Activated T-cell treated with anti-CD3 and anti-CD28 coated beads, Interleukin-2, amount 50 U/mL, for 24 hours (primary cell): ENCODE measurements at regions not wholly inside any gene's neighbourhood (a gene's known extent, or its start where the extent isn't known, plus 50 kb on each side); places are given as distances from the start of the nearest gene placed in this dataset.
"Not testable (repeated sequence)": the region's sequence is repeated elsewhere in the genome, so short reads cannot be mapped to it uniquely, and the experiment has no call there.

Experiments
- DNase-seq: peaks from one replicate; pipeline ENCODE4 v3.0.0-alpha.2; 2020
- H3K27ac Mint-ChIP-seq: 2 replicates; pipeline ENCODE4 v1.8.0; 2020; ENCODE audit warnings: mild to moderate bottlenecking, mixed read lengths
- H3K27me3 Mint-ChIP-seq: 2 replicates; pipeline ENCODE4 v1.8.0; 2020; ENCODE audit warnings: mixed read lengths
- H3K36me3 Mint-ChIP-seq: 2 replicates; pipeline ENCODE4 v1.8.0; 2020; ENCODE audit warnings: low read depth, mixed read lengths
- H3K4me1 Mint-ChIP-seq: 2 replicates; pipeline ENCODE4 v1.8.0; 2020; ENCODE audit warnings: low read depth, mixed read lengths
- H3K4me3 Mint-ChIP-seq: 2 replicates; pipeline ENCODE4 v1.8.0; 2020; ENCODE audit warnings: mild to moderate bottlenecking, moderate library complexity, mixed read lengths
- H3K9me3 Mint-ChIP-seq: 2 replicates; pipeline ENCODE4 v1.8.0; 2020; ENCODE audit warnings: mixed read lengths

DNA sequence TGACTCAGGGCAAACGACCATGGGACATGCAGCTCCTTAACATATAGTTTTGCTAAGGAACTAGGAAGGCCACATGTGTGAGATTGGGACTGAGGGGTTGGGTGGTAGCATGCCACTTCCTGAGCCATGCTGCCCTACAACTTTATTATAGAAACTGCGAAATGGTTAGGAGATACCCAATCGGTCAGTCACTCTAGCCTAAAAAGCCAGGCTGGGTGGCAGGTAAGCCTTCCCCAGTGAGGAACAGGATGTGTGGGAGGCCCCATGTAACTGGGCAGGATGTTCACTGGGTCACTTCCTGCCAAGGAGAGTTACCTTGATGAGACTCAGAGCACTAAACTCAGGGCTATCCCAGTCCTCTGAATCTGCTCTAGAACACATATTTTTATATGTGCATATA lies 123.5 kb downstream of the MAP3K7 start:
- Mint-ChIP-seq H3K36me3 (no peaks in the 10 kb centered on the region), H3K27me3 (no peaks in the 10 kb centered on the region), H3K9me3 (no peaks in the 10 kb centered on the region), H3K4me3 (peak overlapping the region; percentile 16), H3K4me1 (peaks cover 97% of the 10 kb centered on the region), H3K27ac (peak overlapping the region; percentile 91)
- DNase-seq: peak; percentile 56

DNA sequence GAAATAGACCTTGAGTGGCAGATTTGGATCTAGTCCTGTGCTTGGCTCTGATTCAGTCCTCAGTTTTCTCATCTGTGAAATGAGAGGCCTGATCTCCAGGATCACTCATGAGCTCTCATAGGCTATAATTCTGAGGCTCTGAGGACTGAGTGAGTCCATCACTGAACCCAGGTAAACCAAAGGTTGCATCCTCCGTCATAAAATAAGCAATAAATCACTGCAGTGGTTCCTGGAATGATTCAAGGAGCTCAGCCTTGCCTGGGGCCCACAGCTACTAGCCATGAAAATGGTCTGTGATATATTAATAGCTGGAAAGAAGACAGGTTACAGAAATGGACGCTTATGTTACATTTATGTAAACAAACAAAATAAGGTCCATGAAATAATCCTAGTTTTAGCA lies 124.8 kb downstream of the MAP3K7 start:
- no peaks in the 10 kb centered on the region for H3K27me3 Mint-ChIP-seq
- peaks cover 98% of the 10 kb centered on the region for H3K4me1 Mint-ChIP-seq
- H3K36me3 Mint-ChIP-seq: peaks cover 4% of the 10 kb centered on the region
- DNase-seq: no peak
- peak overlapping the region; percentile 38 for H3K27ac Mint-ChIP-seq
- peaks cover 7% of the 10 kb centered on the region for H3K9me3 Mint-ChIP-seq
- no peak overlapping the region for H3K4me3 Mint-ChIP-seq

DNA sequence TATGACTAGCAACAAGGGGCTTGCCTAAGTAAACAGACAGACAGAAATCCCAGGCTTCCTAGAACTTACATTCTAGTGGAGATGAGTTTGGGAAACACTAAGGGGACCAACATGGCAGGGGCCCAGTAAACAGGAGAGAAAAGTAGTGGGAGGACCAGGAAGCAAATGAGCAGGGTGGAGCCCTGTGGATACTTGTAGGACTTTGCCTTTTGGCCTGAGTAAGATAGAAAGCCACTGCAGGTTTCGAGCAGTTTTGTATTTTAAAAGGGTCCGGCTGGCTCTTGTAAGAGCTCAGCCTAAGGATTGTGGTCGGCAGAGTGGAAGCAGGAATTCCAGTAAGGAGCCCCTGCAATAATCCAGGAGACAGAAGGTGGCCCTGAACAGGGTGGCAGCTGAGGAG lies 125.5 kb downstream of the MAP3K7 start:
- Mint-ChIP-seq H3K9me3 (peaks cover 7% of the 10 kb centered on the region), H3K4me1 (peaks cover 98% of the 10 kb centered on the region), H3K4me3 (no peak overlapping the region), H3K27ac (peak overlapping the region; percentile 83), H3K36me3 (peaks cover 4% of the 10 kb centered on the region), H3K27me3 (no peaks in the 10 kb centered on the region)
- DNase-seq: no peak

DNA sequence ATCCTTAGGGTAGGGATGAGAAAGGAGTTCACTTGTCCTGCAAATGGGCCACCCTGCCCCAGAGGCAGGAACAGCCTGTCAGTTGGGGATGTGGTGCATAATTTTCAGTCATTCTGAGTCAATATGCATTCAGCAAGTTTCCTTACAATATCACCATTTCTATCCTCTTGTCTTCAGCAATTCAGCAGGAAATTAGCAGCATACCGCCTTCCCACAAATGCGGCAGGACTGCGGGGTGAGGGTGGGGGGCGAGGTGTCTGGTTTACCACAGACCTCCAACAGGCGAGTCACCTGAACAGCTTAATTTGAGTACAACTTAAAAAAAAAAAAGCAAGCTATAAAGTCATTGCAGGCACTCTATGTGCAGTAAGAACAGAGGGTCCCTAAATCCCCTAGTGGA lies 126.8 kb downstream of the MAP3K7 start:
- Mint-ChIP-seq H3K36me3 (peaks cover 4% of the 10 kb centered on the region), H3K27ac (peak overlapping the region; percentile 99), H3K9me3 (peaks cover 7% of the 10 kb centered on the region), H3K4me3 (peak overlapping the region; percentile 23), H3K27me3 (no peaks in the 10 kb centered on the region), H3K4me1 (peaks cover 99% of the 10 kb centered on the region)
- DNase-seq: peak; percentile 61

DNA sequence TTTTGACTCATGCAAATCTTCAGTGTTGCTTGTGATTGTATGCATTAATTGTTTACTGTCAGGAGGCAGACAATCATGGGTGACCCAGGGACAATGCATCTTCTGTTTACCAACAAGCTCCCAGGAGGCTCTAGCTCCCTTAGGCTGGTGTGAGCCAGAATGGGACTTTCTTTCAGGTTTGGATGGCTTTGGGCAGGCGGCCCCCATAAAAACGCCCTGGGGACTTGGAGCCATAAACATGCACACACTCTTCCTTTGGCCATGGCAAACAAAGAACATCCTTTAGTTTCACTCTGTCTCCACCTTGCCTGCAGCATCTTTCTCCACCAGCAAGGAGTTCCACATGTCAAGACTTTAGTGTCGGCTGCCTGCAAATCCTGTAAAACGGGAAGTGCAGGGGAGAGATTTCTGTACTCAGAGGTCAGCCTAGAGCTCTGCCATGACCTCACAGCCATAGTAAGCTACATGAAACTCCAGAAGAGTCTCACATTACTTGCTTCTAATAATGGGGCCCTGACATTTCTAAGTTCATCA lies 127.6 kb downstream of the MAP3K7 start:
- H3K4me1 Mint-ChIP-seq: peaks cover 99% of the 10 kb centered on the region
- H3K27ac Mint-ChIP-seq: peak overlapping the region; percentile 99
- H3K4me3 Mint-ChIP-seq: peak overlapping the region; percentile 63
- H3K9me3 Mint-ChIP-seq: peaks cover 10% of the 10 kb centered on the region
- no peaks in the 10 kb centered on the region for H3K27me3 Mint-ChIP-seq
- no peak for DNase-seq
- H3K36me3 Mint-ChIP-seq: peaks cover 4% of the 10 kb centered on the region

DNA sequence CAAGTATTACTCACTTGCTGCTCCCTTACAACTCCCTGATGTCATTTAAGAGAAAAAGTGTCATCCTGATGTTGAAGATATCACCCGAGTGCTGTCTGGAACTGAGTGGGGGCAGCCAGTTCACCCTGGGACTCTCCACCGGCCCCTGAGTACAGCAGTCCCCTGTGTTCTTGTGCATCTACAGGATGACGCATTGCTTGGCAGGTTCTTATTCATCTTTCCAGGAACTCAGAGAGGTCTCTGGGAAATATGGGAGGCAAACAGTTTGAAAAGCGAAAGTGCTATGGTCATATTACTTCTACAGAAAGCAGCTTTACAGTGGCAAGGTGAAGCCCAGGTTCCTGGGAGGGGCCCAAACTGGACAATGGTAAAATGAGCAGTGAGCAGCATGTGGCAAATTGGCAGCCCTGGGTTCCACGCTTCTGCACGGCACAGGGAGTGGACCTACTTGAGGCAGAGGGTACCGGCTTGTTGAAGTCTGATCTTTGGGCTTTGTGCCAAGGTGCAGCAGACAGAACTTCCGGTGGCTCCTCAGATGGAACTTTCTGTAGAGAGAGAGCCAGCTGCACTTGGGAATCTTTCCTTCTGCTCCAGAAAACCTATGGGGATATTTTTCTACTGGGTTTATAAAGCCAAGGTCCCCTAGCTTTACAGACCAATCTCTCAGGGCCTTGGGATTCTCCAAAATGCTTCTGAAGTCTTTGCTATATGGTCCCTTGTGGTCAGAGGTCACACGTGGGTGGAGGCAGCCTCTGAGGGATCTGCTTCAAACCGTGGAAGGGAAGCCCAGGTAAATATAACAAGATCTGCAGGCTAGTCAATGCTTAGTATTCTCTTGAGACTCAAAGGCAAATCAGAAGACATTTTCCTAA lies 128.3 kb downstream of the MAP3K7 start:
- Mint-ChIP-seq H3K36me3 (peaks cover 4% of the 10 kb centered on the region), H3K27me3 (no peaks in the 10 kb centered on the region), H3K27ac (peak overlapping the region; percentile 99), H3K4me3 (peak overlapping the region; percentile 63), H3K9me3 (peaks cover 10% of the 10 kb centered on the region), H3K4me1 (peaks cover 93% of the 10 kb centered on the region)
- peak; percentile 81 for DNase-seq

DNA sequence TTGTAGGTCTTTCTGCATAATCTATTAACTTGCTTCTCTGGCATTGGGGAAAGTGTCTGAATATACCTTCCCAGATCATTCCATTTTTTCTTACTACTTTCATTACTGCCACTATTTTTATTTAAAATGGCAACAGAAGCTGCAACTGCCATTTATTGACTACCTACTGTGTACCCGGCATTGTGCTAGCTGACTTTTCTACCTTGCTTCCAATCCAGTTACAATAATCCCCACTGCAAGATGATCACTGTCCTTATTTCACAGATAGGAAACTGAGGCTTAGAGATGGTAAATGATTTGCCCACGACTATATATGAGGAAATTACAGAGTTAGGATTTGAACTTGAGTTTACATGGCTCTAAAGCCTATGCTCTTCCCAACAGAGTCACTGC lies 129.0 kb downstream of the MAP3K7 start:
- peaks cover 4% of the 10 kb centered on the region for H3K36me3 Mint-ChIP-seq
- DNase-seq: no peak
- H3K9me3 Mint-ChIP-seq: peaks cover 10% of the 10 kb centered on the region
- no peaks in the 10 kb centered on the region for H3K27me3 Mint-ChIP-seq
- H3K4me3 Mint-ChIP-seq: peak overlapping the region; percentile 63
- H3K4me1 Mint-ChIP-seq: peaks cover 86% of the 10 kb centered on the region
- peak overlapping the region; percentile 99 for H3K27ac Mint-ChIP-seq

DNA sequence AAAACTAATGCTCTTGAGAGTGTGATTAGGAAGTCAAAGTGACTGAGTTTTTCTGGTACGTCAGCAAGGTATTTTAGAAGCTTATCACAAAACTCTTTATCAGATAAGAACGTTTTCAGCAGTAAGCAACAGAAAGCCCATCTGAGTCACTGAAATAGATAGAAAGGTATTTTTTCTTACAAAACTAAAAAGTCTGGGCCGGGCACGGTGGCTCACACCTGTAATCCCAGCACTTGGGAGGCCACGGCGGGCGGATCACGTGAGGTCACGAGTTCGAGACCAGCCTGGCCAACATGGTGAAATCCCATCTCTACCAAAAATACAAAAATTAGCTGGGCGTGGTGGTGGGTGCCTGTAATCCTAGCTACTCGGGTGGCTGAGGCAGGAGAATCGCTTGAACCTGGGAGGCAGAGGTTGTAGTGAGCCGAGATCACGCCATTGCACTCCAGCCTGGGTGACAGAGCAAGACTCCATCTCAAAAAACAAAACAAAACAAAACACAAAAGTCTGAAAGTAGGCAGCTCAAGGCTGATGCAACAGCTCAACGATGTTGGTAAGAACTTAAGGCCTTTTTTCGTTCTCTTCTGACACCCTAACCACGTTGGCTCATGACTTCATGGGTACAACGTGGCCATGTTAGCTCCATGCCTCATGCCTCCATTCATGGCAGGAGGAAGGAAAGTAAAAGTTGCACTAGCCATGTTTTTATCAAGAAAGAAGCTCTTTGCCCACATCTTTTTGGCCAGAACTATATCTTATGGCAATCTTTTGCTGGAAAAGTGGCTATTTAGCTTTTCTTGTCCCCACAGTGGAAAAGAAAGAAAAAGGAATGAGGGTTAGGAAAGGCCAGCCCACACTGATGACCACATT lies 129.6 kb downstream of the MAP3K7 start:
- H3K27ac Mint-ChIP-seq: peak overlapping the region; percentile 99
- H3K36me3 Mint-ChIP-seq, H3K27me3 Mint-ChIP-seq: not testable (repeated sequence)
- H3K9me3 Mint-ChIP-seq: peaks cover 10% of the 10 kb centered on the region
- peak overlapping the region; percentile 63 for H3K4me3 Mint-ChIP-seq
- DNase-seq: peak; percentile 52
- H3K4me1 Mint-ChIP-seq: peaks cover 80% of the 10 kb centered on the region

DNA sequence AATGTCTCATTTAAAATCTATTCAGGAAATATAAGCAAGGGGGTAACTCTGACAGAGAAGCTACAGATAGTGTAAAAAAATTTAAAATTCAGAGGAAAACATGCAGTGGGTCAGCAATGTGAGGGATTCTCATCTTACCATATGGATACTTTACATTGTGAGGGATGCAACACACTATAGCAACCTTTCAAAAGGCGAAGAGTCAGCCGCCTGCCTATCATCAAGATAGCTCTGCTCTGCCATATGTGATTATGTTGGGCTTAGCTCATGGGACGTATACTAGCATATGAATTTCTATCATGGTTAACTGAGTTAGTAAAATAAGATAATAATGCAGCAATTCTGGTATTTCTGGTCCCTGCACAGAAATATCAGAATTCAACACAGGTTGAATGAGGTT lies 130.9 kb downstream of the MAP3K7 start:
- no peak for DNase-seq
- Mint-ChIP-seq H3K4me3 (no peak overlapping the region), H3K36me3 (peaks cover 4% of the 10 kb centered on the region), H3K27ac (no peak overlapping the region), H3K27me3 (no peaks in the 10 kb centered on the region), H3K9me3 (peaks cover 10% of the 10 kb centered on the region), H3K4me1 (peaks cover 74% of the 10 kb centered on the region)

DNA sequence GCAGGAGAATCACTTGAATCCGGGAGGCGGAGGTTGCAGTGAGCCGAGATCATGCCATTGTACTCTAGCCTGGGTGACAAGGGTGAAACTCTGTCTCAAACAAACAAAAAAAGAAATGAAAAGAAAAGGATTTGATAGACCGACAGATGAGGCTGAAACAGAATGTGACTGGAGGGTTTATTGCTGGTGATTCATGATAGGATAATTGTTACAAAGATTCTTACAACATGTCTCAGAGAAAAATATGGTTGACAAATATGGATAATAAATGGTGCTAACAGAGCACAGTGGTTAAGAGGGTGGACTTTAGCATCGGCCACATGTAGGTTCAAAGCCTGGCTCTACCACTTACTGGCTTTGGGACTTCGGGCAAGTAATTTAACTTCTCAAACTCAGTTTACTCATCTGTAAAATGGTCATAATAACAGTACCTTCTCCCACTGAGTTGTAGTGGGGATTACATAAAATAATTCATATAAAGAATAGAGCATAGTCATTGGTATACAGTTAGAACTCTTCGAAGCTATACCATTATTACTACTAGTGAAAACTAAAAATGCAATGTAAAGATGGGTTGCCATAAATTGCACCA lies 131.9 kb downstream of the MAP3K7 start:
- peak overlapping the region; percentile 62 for H3K27ac Mint-ChIP-seq
- H3K9me3 Mint-ChIP-seq: peaks cover 10% of the 10 kb centered on the region
- peaks cover 4% of the 10 kb centered on the region for H3K36me3 Mint-ChIP-seq
- no peaks in the 10 kb centered on the region for H3K27me3 Mint-ChIP-seq
- H3K4me3 Mint-ChIP-seq: no peak overlapping the region
- H3K4me1 Mint-ChIP-seq: peaks cover 70% of the 10 kb centered on the region
- DNase-seq: no peak

DNA sequence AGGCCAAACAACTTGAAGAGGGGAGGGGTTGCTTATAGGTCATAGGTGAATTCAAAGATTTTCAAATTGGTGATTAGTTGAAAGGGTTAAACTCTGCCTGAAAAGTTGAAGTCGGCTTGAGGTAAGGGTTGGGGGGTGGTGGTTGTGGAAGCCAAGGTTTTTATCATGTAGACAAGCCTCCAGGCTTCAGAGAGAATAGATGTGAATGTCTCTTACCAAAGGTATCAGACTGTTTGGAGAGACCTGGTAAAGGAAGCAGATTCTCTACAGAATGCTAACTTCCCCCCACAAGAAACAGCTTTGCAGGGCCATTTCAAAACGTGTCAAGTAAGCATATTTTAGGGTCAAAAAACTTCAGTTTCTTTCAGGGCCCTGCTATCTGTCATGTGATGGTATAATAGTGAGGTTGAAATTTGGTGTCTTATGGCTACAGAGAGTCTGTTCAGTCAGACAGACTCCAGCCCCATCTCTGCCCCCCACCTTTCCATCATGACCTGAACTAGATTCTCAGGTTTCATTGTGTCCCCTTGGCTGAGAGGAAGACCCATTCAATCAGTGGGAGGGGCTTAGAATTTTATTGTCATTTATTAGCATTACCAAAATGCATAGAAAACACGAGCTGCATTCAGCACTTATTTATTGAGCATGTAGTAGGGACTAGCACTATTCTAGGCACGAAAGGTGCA lies 136.5 kb downstream of the MAP3K7 start:
- no peaks in the 10 kb centered on the region for H3K27me3 Mint-ChIP-seq
- no peak overlapping the region for H3K4me3 Mint-ChIP-seq
- peaks cover 48% of the 10 kb centered on the region for H3K4me1 Mint-ChIP-seq
- H3K36me3 Mint-ChIP-seq: no peaks in the 10 kb centered on the region
- no peak overlapping the region for H3K27ac Mint-ChIP-seq
- DNase-seq: no peak
- peaks cover 5% of the 10 kb centered on the region for H3K9me3 Mint-ChIP-seq

DNA sequence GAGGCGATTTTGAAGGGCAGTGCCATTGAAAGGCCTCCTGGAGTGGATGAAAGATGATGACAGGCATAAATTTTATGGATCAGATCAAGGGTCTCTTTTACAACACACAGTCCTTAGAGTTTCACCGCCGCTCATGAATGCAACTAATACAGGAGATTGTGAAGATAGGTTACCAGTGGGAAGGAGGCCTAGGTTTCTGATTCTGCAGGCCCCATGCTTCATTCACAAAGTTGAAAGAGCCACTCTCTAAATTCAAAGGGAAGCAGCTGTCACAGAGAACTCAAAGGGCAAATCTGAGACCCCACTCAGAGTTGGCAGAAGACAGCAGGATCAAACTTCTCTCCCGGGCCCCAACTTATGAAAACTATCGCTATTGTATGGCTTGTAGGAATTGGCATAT lies 137.6 kb downstream of the MAP3K7 start:
- DNase-seq: no peak
- H3K4me3 Mint-ChIP-seq: no peak overlapping the region
- H3K9me3 Mint-ChIP-seq: peaks cover 4% of the 10 kb centered on the region

DNA sequence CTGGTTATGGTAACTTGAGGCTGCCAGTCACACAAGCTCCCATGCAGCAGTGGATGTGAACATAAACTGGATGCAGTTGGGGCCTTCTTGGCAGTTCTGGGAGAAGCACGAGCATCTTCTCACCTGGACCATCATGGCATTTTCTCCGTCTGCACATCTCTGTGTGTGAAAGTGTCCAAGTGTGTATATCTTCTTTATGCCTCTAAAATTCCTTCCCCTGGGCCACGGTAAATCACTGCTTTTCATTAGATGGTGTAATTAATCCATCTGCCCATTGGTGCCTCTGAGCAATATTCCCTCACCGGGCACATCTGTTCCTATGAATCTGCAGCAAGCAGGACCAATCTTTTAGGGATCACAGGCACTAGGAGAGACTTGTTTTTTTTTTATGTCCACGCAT lies 138.0 kb downstream of the MAP3K7 start:
- peaks cover 4% of the 10 kb centered on the region for H3K9me3 Mint-ChIP-seq
- no peak overlapping the region for H3K4me3 Mint-ChIP-seq
- H3K27ac Mint-ChIP-seq: no peak overlapping the region
- H3K27me3 Mint-ChIP-seq: no peaks in the 10 kb centered on the region
- DNase-seq: no peak
- H3K4me1 Mint-ChIP-seq: peaks cover 52% of the 10 kb centered on the region
- no peaks in the 10 kb centered on the region for H3K36me3 Mint-ChIP-seq

More for the DNA sequence above, 137.6 kb downstream of the MAP3K7 start:
- Mint-ChIP-seq H3K36me3 (no peaks in the 10 kb centered on the region), H3K27ac (no peak overlapping the region), H3K4me1 (peaks cover 49% of the 10 kb centered on the region), H3K27me3 (no peaks in the 10 kb centered on the region)

DNA sequence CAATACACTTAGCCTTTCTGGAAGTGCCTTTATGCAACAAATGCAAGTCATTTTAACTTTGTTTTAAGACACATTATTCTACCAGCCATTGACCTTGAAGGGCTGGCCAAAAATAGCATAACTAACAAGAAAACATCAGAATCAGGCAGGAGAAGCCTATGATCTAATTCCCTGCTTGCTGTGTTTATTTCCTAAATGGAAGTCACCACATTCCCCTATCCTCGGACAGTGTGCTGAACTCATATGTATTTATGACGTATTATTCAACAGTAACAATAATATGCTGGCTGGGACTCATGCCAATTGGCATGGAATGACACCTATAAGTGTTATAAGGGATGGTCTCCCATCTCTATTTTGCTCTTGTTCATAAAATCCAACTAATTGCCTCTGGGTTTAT lies 140.7 kb downstream of the MAP3K7 start:
- H3K27ac Mint-ChIP-seq: peak overlapping the region; percentile 92
- H3K27me3 Mint-ChIP-seq: no peaks in the 10 kb centered on the region
- H3K9me3 Mint-ChIP-seq: peaks cover 4% of the 10 kb centered on the region
- no peaks in the 10 kb centered on the region for H3K36me3 Mint-ChIP-seq
- no peak for DNase-seq
- H3K4me1 Mint-ChIP-seq: peaks cover 56% of the 10 kb centered on the region
- no peak overlapping the region for H3K4me3 Mint-ChIP-seq
